ENCODE measurements at regions not wholly inside any gene's neighbourhood (a gene's known extent, or its start where the extent isn't known, plus 50 kb on each side); places are given as distances from the start of the nearest gene placed in this dataset.

GRCh38 chr20:1824181-1824580, 71.0 kb upstream of the SIRPA start:
- Histone ChIP-seq H3K27ac (ENCODE audit: low read depth, low read length, poor library complexity, severe bottlenecking) (no peak overlapping the region), H3K4me1 (ENCODE audit: insufficient read depth, low read length, poor library complexity, severe bottlenecking) (no peaks in the 10 kb centered on the region), H3K4me3 (ENCODE audit: low read depth, low read length, poor library complexity, severe bottlenecking) (no peak overlapping the region), H3K36me3 (ENCODE audit: insufficient read depth, low read length, poor library complexity, severe bottlenecking) (no peaks in the 10 kb centered on the region), H3K9me3 (ENCODE audit: low read depth, low read length, poor library complexity, severe bottlenecking) (peaks cover 17% of the 10 kb centered on the region), H3K27me3 (replicated peaks; ENCODE audit: insufficient read depth, low read depth, low read length, poor library complexity) (no peaks in the 10 kb centered on the region)
- TF ChIP-seq EZH2 (IDR thresholded peaks at IDR 0.05; ENCODE audit: borderline replicate concordance, low read depth, low read length, poor library complexity, severe bottlenecking): no peak
- DNase-seq (ENCODE audit: low spot score): no peak
- CTCF ChIA-PET: no interaction called here
- no TSS peak for BruUV-seq (replicated peaks)
- POLR2A ChIA-PET (ENCODE audit: low non-redundant PET): no interaction called here
- intact Hi-C loops (cut with micrococcal nuclease; ENCODE audit: unreplicated experiment): no loop called here

- DNase-seq (ENCODE audit: low spot score): no peak
- H3K27ac ChIP-seq (ENCODE audit: low read depth, low read length, poor library complexity, severe bottlenecking): no peak overlapping the region
- H3K9me3 ChIP-seq (ENCODE audit: low read depth, low read length, poor library complexity, severe bottlenecking): peaks cover 17% of the 10 kb centered on the region
- ChIA-PET CTCF (no interaction called here), POLR2A (ENCODE audit: low non-redundant PET) (no interaction called here)
- intact Hi-C loops (cut with micrococcal nuclease; ENCODE audit: unreplicated experiment): no loop called here
- H3K27me3 ChIP-seq (replicated peaks; ENCODE audit: insufficient read depth, low read depth, low read length, poor library complexity): no peaks in the 10 kb centered on the region
- no peak for TF ChIP-seq CTCF (conservative IDR thresholded peaks at IDR 0.05; ENCODE audit: low read depth, low read length)
- no peak for TF ChIP-seq EZH2 (IDR thresholded peaks at IDR 0.05; ENCODE audit: borderline replicate concordance, low read depth, low read length, poor library complexity, severe bottlenecking)
- no peaks in the 10 kb centered on the region for H3K36me3 ChIP-seq (ENCODE audit: insufficient read depth, low read length, poor library complexity, severe bottlenecking)
- no TSS peak for BruUV-seq (replicated peaks)
- H3K4me1 ChIP-seq (ENCODE audit: insufficient read depth, low read length, poor library complexity, severe bottlenecking): no peaks in the 10 kb centered on the region
- H3K4me3 ChIP-seq (ENCODE audit: low read depth, low read length, poor library complexity, severe bottlenecking): no peak overlapping the region
Measured at GRCh38 chr20:1823450-1823844, 71.8 kb upstream of the SIRPA start.

- intact Hi-C loops (cut with micrococcal nuclease; ENCODE audit: unreplicated experiment): no loop called here
- H3K27ac ChIP-seq (ENCODE audit: low read depth, low read length, poor library complexity, severe bottlenecking): no peak overlapping the region
- POLR2A ChIA-PET (ENCODE audit: low non-redundant PET): no interaction called here
- BruUV-seq (replicated peaks): no TSS peak
- H3K36me3 ChIP-seq (ENCODE audit: insufficient read depth, low read length, poor library complexity, severe bottlenecking): no peaks in the 10 kb centered on the region
- TF ChIP-seq EZH2 (IDR thresholded peaks at IDR 0.05; ENCODE audit: borderline replicate concordance, low read depth, low read length, poor library complexity, severe bottlenecking): no peak
- H3K4me1 ChIP-seq (ENCODE audit: insufficient read depth, low read length, poor library complexity, severe bottlenecking): no peaks in the 10 kb centered on the region
- no peaks in the 10 kb centered on the region for H3K27me3 ChIP-seq (replicated peaks; ENCODE audit: insufficient read depth, low read depth, low read length, poor library complexity)
- no peak for DNase-seq (ENCODE audit: low spot score)
- H3K4me3 ChIP-seq (ENCODE audit: low read depth, low read length, poor library complexity, severe bottlenecking): no peak overlapping the region
- CTCF ChIA-PET: no interaction called here
- H3K9me3 ChIP-seq (ENCODE audit: low read depth, low read length, poor library complexity, severe bottlenecking): peaks cover 17% of the 10 kb centered on the region
Measured at GRCh38 chr20:1822564-1823449, 72.4 kb upstream of the SIRPA start.

- BruUV-seq (replicated peaks): no TSS peak
- H3K4me3 ChIP-seq (ENCODE audit: low read depth, low read length, poor library complexity, severe bottlenecking): no peak overlapping the region
- peaks cover 4% of the 10 kb centered on the region for H3K4me1 ChIP-seq (ENCODE audit: insufficient read depth, low read length, poor library complexity, severe bottlenecking)
- H3K36me3 ChIP-seq (ENCODE audit: insufficient read depth, low read length, poor library complexity, severe bottlenecking): no peaks in the 10 kb centered on the region
- no peak overlapping the region for H3K27ac ChIP-seq (ENCODE audit: low read depth, low read length, poor library complexity, severe bottlenecking)
- POLR2A ChIA-PET (ENCODE audit: low non-redundant PET): no interaction called here
- peaks cover 17% of the 10 kb centered on the region for H3K9me3 ChIP-seq (ENCODE audit: low read depth, low read length, poor library complexity, severe bottlenecking)
- intact Hi-C loops (cut with micrococcal nuclease; ENCODE audit: unreplicated experiment): no loop called here
- no peaks in the 10 kb centered on the region for H3K27me3 ChIP-seq (replicated peaks; ENCODE audit: insufficient read depth, low read depth, low read length, poor library complexity)
- no peak for DNase-seq (ENCODE audit: low spot score)
- CTCF ChIA-PET: interaction anchor here (0.6 kb wide), 1 partner anchor 18 kb away, joined by 4 read pairs; no protein-coding TSS in a partner anchor
- TF ChIP-seq CTCF (conservative IDR thresholded peaks at IDR 0.05; ENCODE audit: low read depth, low read length): no peak
- TF ChIP-seq EZH2 (IDR thresholded peaks at IDR 0.05; ENCODE audit: borderline replicate concordance, low read depth, low read length, poor library complexity, severe bottlenecking): no peak
Measured at GRCh38 chr20:1820138-1821079, 74.8 kb upstream of the SIRPA start.
